ENCODE measurements at regions not wholly inside any gene's neighbourhood (a gene's known extent, or its start where the extent isn't known, plus 50 kb on each side); places are given as distances from the start of the nearest gene placed in this dataset.

- H3K4me3 ChIP-seq: no peak overlapping the region
- no peak overlapping the region for H3K27ac ChIP-seq (ENCODE audit: control insufficient read depth, insufficient read depth)
- DNase-seq (ENCODE audit: low read depth, low spot score) (no peak), FAIRE-seq (no peak), ATAC-seq (no peak)
- CTCF ChIA-PET: interaction anchor here (1.2 to 1.4 kb wide), 3 partner anchors 9 to 562 kb away, joined by 3 to 4 read pairs (median 3); no protein-coding TSS in a partner anchor
- H3K4me2 ChIP-seq (ENCODE audit: control insufficient read depth, insufficient read depth): no peak overlapping the region
- SMC1A ChIA-PET (ENCODE audit: uncharacterized antibody, unreplicated experiment): no interaction called here
- H3K79me2 ChIP-seq (ENCODE audit: control insufficient read depth, insufficient read depth, low read length): no peaks in the 10 kb centered on the region
- RAD21 ChIA-PET (ENCODE audit: unreplicated experiment): no interaction called here
- in situ Hi-C loops (cut with MboI): loop anchor here (10.0 kb wide), 1 partner anchor 339 kb away; no protein-coding TSS in a partner anchor
- H3K9ac ChIP-seq (ENCODE audit: control insufficient read depth, insufficient read depth, low read length): no peak overlapping the region
- H3K9me3 ChIP-seq (replicated peaks; ENCODE audit: control insufficient read depth, insufficient read depth, low read length): no peaks in the 10 kb centered on the region; the same call in 2 of the 3 replicates
- no peaks in the 10 kb centered on the region for H3K36me3 ChIP-seq (ENCODE audit: control insufficient read depth in 2 of 2, insufficient read depth in 2 of 2, low read length in 1 of 2)
- TF ChIP-seq HDAC2 (IDR thresholded peaks at IDR 0.05) (no peak), HDGF (IDR thresholded peaks at IDR 0.05) (no peak), CHD2 (IDR thresholded peaks at IDR 0.05; ENCODE audit: borderline replicate concordance, low read depth, low read length) (no peak), CREM (IDR thresholded peaks at IDR 0.05; ENCODE audit: low read depth) (no peak), SMAD5 (IDR thresholded peaks at IDR 0.05; ENCODE audit: low read depth) (no peak), CEBPZ (IDR thresholded peaks at IDR 0.05; ENCODE audit: low read depth, low read length) (no peak), USF2 (IDR thresholded peaks at IDR 0.05; ENCODE audit: borderline replicate concordance, low read depth, low read length) (no peak), POU2F2 (IDR thresholded peaks at IDR 0.05; ENCODE audit: borderline replicate concordance, low read depth, low read length) (no peak), BCLAF1 (IDR thresholded peaks at IDR 0.05) (no peak), NBN (IDR thresholded peaks at IDR 0.05) (no peak)
- BruUV-seq (replicated peaks): no TSS peak
- H2AFZ ChIP-seq (ENCODE audit: control insufficient read depth, low read depth, low read length): no peak overlapping the region
- WGBS (ENCODE audit: insufficient coverage, insufficient replicate concordance, low lambda C conversion rate, missing lambda C conversion rate): 5% methylated on average over 2 of the region's 4 CpGs
- no peaks in the 10 kb centered on the region for H4K20me1 ChIP-seq (ENCODE audit: control insufficient read depth, insufficient read depth)
- H3K27me3 ChIP-seq (replicated peaks in 1 of 2; ENCODE audit: control insufficient read depth in 2 of 2, insufficient read depth in 2 of 2, low read length in 1 of 2): no peaks in the 10 kb centered on the region; a peak in 1 of 4 replicates
- H3K4me1 ChIP-seq (ENCODE audit: control insufficient read depth, insufficient read depth, low read length): no peaks in the 10 kb centered on the region
- POLR2A ChIA-PET: no interaction called here
- intact Hi-C loops (cut with micrococcal nuclease; ENCODE audit: unreplicated experiment): loop anchor here (10.0 kb wide), 1 partner anchor 349 kb away; no protein-coding TSS in a partner anchor
Measured at GRCh38 chr9:126145887-126146253, 180.8 kb upstream of the MVB12B start.

Measured in GM12878 (cell line).